Endothelial cell of umbilical vein (primary cell): ENCODE measurements at regions not wholly inside any gene's neighbourhood (a gene's known extent, or its start where the extent isn't known, plus 50 kb on each side); places are given as distances from the start of the nearest gene placed in this dataset.

Experiments
- BruUV-seq: library from RNA; stranded (reverse); fragments of 400-500 nt; replicated peaks from 2 replicates; lab custom pipeline; 2021; lab: Mats Ljungman, UMichigan
- CTCF ChIA-PET: fragments of 300-600, 350-600 bp; sonication (Branson Sonifier 250); formaldehyde crosslinking; loops from one replicate; lab custom pipeline; 2021; ENCODE audit warnings: antibody characterized with exemption, inconsistent platforms; lab: Charles Lee
- POLR2A ChIA-PET: fragments of 300-600, 350-600 bp; sonication (Branson Sonifier 250); formaldehyde crosslinking; loops from one replicate; lab custom pipeline; 2021; ENCODE audit warnings: antibody characterized with exemption, inconsistent platforms; lab: Charles Lee
- DNase-seq: peaks from one replicate; pipeline ENCODE4 v3.0.0-alpha.2; 2011; ENCODE audit warnings: low read depth, low spot score
- FAIRE-seq: peaks from 2 replicates; lab custom pipeline; 2011; peaks lifted over from hg19 to GRCh38; lab: Jason Lieb, UNC
- H2AFZ ChIP-seq: 2 replicates; pipeline ENCODE4 v1.6.0; 2012; ENCODE audit warnings: low read depth, low read length, control low read depth, inconsistent platforms
- H3K27ac ChIP-seq: 2 replicates; pipeline ENCODE4 v1.5.1; 2011; ENCODE audit warnings: low read depth, mild to moderate bottlenecking, control low read depth, low read length, moderate library complexity; ENCODE audit not compliant: insufficient read depth
- H3K27me3 ChIP-seq, 2 experiments: 2 replicates each; pipeline versions ENCODE4 v1.6.0 to v1.6.1; 2011; ENCODE audit warnings: low read length in 2 of 2, mixed read lengths in 1 of 2; ENCODE audit not compliant: control insufficient read depth in 2 of 2, insufficient read depth in 2 of 2
- H3K36me3 ChIP-seq, 2 experiments: 2 replicates in 1 of 2; 3 replicates in 1 of 2; pipeline ENCODE4 v1.5.1; 2011; ENCODE audit warnings: low read length in 2 of 2, mild to moderate bottlenecking in 1 of 2, moderate library complexity in 1 of 2; ENCODE audit not compliant: control insufficient read depth in 2 of 2, insufficient read depth in 2 of 2; ENCODE audit errors: extremely low read depth in 1 of 2
- H3K4me1 ChIP-seq: 3 replicates; pipeline ENCODE4 v1.5.1; 2011; ENCODE audit warnings: mild to moderate bottlenecking, low read length; ENCODE audit not compliant: control insufficient read depth, insufficient read depth; ENCODE audit errors: extremely low read depth
- H3K4me2 ChIP-seq: 2 replicates; pipeline ENCODE4 v1.6.1; 2011; ENCODE audit warnings: low read length, control low read depth, mixed read lengths; ENCODE audit not compliant: insufficient read depth
- H3K4me3 ChIP-seq, 3 experiments: fragments of 200-600 bp in 1 of 3; sonication (generic), shearing (Covaris generic) in 1 of 3; replicated peaks in 1 of 3; 2 replicates each; pipeline ENCODE4 v1.5.1; 2011 to 2016; ENCODE audit warnings: control low read depth in 3 of 3, low read length in 3 of 3, mild to moderate bottlenecking in 2 of 3, inconsistent platforms in 1 of 3, low read depth in 1 of 3, moderate library complexity in 1 of 3; ENCODE audit not compliant: insufficient read depth in 1 of 3
- H3K79me2 ChIP-seq: 2 replicates; pipeline ENCODE4 v1.6.0; 2012; ENCODE audit warnings: low read length, inconsistent platforms; ENCODE audit not compliant: control insufficient read depth, insufficient read depth
- H3K9ac ChIP-seq: replicated peaks from 2 replicates; pipeline ENCODE3; 2011; ENCODE audit warnings: low read length, control low read depth; ENCODE audit not compliant: insufficient read depth; ENCODE audit errors: extremely low read depth
- H3K9me1 ChIP-seq: replicated peaks from 3 replicates; pipeline ENCODE4 v1.6.0; 2011; ENCODE audit warnings: mild to moderate bottlenecking, low read length; ENCODE audit not compliant: control insufficient read depth, insufficient read depth; ENCODE audit errors: extremely low read depth
- H3K9me3 ChIP-seq: replicated peaks from 2 replicates; pipeline ENCODE4 v1.5.1; 2012; ENCODE audit warnings: low read length, inconsistent platforms; ENCODE audit not compliant: control insufficient read depth, insufficient read depth
- H4K20me1 ChIP-seq: replicated peaks from 2 replicates; pipeline ENCODE3; 2011; ENCODE audit warnings: mild to moderate bottlenecking, low read length; ENCODE audit not compliant: control insufficient read depth, insufficient read depth; ENCODE audit errors: extremely low read depth
- CTCF ChIP-seq, 2 donors: IDR thresholded peaks; 1 replicate in 1 of 2; 2 replicates in 1 of 2; pipeline ENCODE4 v1.5.1; 2011; ENCODE audit warnings: low read length in 2 of 2, mild to moderate bottlenecking in 2 of 2, moderate library complexity in 2 of 2, control low read depth in 1 of 2, inconsistent platforms in 1 of 2, low read depth in 1 of 2; ENCODE audit not compliant: insufficient read depth in 1 of 2; ENCODE audit errors: extremely low read depth in 1 of 2
- EZH2 ChIP-seq: IDR thresholded peaks from 2 replicates; pipeline ENCODE4 v1.6.1; 2012; ENCODE audit warnings: borderline replicate concordance, low read depth, mild to moderate bottlenecking, moderate library complexity, low read length, inconsistent platforms; ENCODE audit not compliant: severe bottlenecking
- FOS ChIP-seq: IDR thresholded peaks from 2 replicates; pipeline ENCODE4 v1.6.1; 2011; ENCODE audit warnings: mild to moderate bottlenecking, low read length, moderate library complexity, borderline replicate concordance; ENCODE audit not compliant: insufficient read depth
- GATA2 ChIP-seq: IDR thresholded peaks from 2 replicates; pipeline ENCODE4 v1.7.0; 2011; ENCODE audit warnings: low read depth, mild to moderate bottlenecking, moderate library complexity, mixed read lengths, low read length; ENCODE audit not compliant: insufficient read length, insufficient read depth
- JUN ChIP-seq: IDR thresholded peaks from 2 replicates; pipeline ENCODE4 v1.6.1; 2011; ENCODE audit warnings: borderline replicate concordance, low read depth; ENCODE audit not compliant: insufficient read length, insufficient read depth
- MAX ChIP-seq: IDR thresholded peaks from 2 replicates; pipeline ENCODE4 v1.6.1; 2011; ENCODE audit not compliant: insufficient read depth, insufficient read length
- POLR2AphosphoS5 ChIP-seq: IDR thresholded peaks from 2 replicates; pipeline ENCODE4 v1.6.1; 2012; ENCODE audit warnings: low read depth, mild to moderate bottlenecking, control low read depth, low read length, moderate library complexity; ENCODE audit not compliant: insufficient read depth
- dilution Hi-C: fragments of 300-500 bp; cut with MboI; formaldehyde crosslinking; loops from one replicate; pipeline ENCODE4 v1.15.0; 2019; ENCODE audit warnings: low sequenced_read_pairs; ENCODE audit not compliant: extremely low pct_ligation_motif_present
- intact Hi-C: fragments of 100-400 bp; cut with micrococcal nuclease; formaldehyde crosslinking; loops from one replicate; pipeline ENCODE4 v1.10.0; 2022

- ChIA-PET POLR2A (no interaction called here), CTCF (interaction anchor here (1.0 to 3.7 kb wide), 2 partner anchors 11 to 333 kb away, joined by 4 to 20 read pairs; no protein-coding TSS in a partner anchor)
- DNase-seq (peak; percentile 43), FAIRE-seq (no peak)
- H3K27ac ChIP-seq: no peak overlapping the region
- no peaks in the 10 kb centered on the region for H3K9me3 ChIP-seq
- peaks cover 27% of the 10 kb centered on the region for H3K4me1 ChIP-seq
- no peaks in the 10 kb centered on the region for H3K27me3 ChIP-seq
- H4K20me1 ChIP-seq: no peaks in the 10 kb centered on the region
- H3K4me3 ChIP-seq: no peak overlapping the region
- dilution Hi-C loops: no loop called here
- no peak overlapping the region for H3K4me2 ChIP-seq
- H3K36me3 ChIP-seq: no peaks in the 10 kb centered on the region
- H2AFZ ChIP-seq: no peak overlapping the region
- no peak overlapping the region for H3K9ac ChIP-seq
- H3K79me2 ChIP-seq: no peaks in the 10 kb centered on the region
- no peaks in the 10 kb centered on the region for H3K9me1 ChIP-seq
- intact Hi-C loops: no loop called here
- TF ChIP-seq CTCF (IDR thresholded peaks at IDR 0.05; ENCODE audit: extremely low read depth in 1 of 2, insufficient read depth in 1 of 2, low read depth in 1 of 2, low read length in 2 of 2): no peak
- no TSS peak for BruUV-seq
Measured at GRCh38 chr3:193982258-193982659, 153.7 kb upstream of the HES1 start.

DNA sequence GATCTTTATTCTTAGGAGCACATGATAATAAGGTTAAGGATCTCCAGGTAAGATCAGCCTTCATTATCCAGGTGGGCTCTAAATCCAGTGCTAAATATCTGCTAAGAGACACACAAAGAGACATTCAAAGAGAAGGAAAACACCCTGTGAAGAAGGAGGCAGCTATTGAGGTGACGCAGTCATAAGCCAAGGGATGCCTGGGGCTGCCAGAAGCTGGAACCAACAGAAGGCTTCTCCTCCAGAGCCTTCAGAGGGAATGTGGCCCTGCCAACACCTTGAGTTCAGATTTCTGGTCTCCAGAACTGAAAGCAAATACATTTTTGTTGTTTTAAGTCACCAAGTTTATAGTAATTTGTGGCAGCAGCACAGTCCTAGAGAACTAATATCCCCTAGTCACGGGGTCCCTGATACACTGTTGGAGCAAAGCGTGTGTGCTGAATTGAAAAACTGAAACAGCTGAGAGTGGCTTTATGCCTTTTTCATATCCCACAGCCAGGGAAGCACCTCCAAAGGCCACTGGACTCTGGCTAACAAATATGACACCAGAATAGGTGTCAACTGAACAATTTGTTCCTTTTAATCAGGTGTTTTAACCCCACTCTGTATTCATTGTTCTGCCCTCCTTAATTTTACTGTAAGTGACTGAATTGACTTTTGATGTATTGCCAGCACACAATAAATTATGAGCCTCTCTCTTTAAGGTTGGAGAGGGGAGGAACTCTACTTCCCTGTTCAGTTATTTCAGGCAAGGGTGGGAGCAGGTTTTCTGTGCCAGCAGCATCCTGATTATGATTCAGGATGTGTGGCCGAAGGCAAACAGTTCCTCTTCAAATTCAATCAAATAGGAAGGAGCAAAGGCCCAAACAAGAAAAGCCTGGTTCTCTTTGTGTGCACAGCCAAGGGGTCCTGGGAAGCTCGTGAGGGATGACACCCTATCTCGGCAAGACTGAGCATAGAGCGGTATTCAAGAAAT lies 151.8 kb upstream of the HES1 start:
- ChIA-PET POLR2A (no interaction called here), CTCF (no interaction called here)
- no peak overlapping the region for H3K27ac ChIP-seq
- H3K79me2 ChIP-seq: no peaks in the 10 kb centered on the region
- no peak overlapping the region for H3K9ac ChIP-seq
- no peak overlapping the region for H3K4me2 ChIP-seq
- intact Hi-C loops: no loop called here
- H3K9me3 ChIP-seq: no peaks in the 10 kb centered on the region
- no peaks in the 10 kb centered on the region for H3K27me3 ChIP-seq
- BruUV-seq: no TSS peak
- H3K9me1 ChIP-seq: no peaks in the 10 kb centered on the region
- H4K20me1 ChIP-seq: no peaks in the 10 kb centered on the region
- no peak for TF ChIP-seq GATA2
- no peak for TF ChIP-seq EZH2
- no peak for TF ChIP-seq JUN
- TF ChIP-seq CTCF (IDR thresholded peaks at IDR 0.05; ENCODE audit: extremely low read depth in 1 of 2, insufficient read depth in 1 of 2, low read depth in 1 of 2, low read length in 2 of 2): no peak
- TF ChIP-seq FOS: no peak
- TF ChIP-seq POLR2AphosphoS5: no peak
- no peak for TF ChIP-seq MAX
- dilution Hi-C loops: no loop called here
- no peak overlapping the region for H2AFZ ChIP-seq
- H3K36me3 ChIP-seq: no peaks in the 10 kb centered on the region
- FAIRE-seq (no peak), DNase-seq (peak; percentile 89)
- H3K4me1 ChIP-seq: peaks cover 32% of the 10 kb centered on the region
- no peak overlapping the region for H3K4me3 ChIP-seq
